SK-N-SH (cell line): ENCODE measurements at regions not wholly inside any gene's neighbourhood (a gene's known extent, or its start where the extent isn't known, plus 50 kb on each side); places are given as distances from the start of the nearest gene placed in this dataset.

Experiments used
- CTCF ChIP-seq: fragments of 200-600 bp; sonication (generic); IDR thresholded peaks from 2 replicates; pipeline ENCODE4 v1.6.1; 2017; ENCODE audit warnings: antibody characterized with exemption, mild to moderate bottlenecking, moderate library complexity
- IRF3 ChIP-seq: fragments of 150-350 bp; IDR thresholded peaks from 2 replicates; pipeline ENCODE4 v1.6.1; 2016; ENCODE audit warnings: mild to moderate bottlenecking, low read depth, low read length
- MAX ChIP-seq: IDR thresholded peaks from 2 replicates; pipeline ENCODE4 v1.4.0; 2012; ENCODE audit warnings: low read depth
- NRF1 ChIP-seq: IDR thresholded peaks from 2 replicates; pipeline ENCODE4 v1.6.1; 2012; ENCODE audit warnings: low read depth, mild to moderate bottlenecking, low read length
- POLR2AphosphoS5 ChIP-seq: IDR thresholded peaks from 2 replicates; pipeline ENCODE4 v1.6.1; 2012; ENCODE audit warnings: low read depth, low read length
- TAF1 ChIP-seq: IDR thresholded peaks from 2 replicates; pipeline ENCODE4 v1.6.1; 2012; ENCODE audit warnings: low read depth, mild to moderate bottlenecking, low read length, moderate library complexity, borderline replicate concordance
- YY1 ChIP-seq: IDR thresholded peaks from 2 replicates; pipeline ENCODE4 v1.4.0; 2012; ENCODE audit warnings: low read depth, mild to moderate bottlenecking

GRCh38 chr21:38929652-38930051 lies 123.9 kb downstream of the ETS2 start:
- no peak for TF ChIP-seq CTCF
- no peak for TF ChIP-seq YY1
- no peak for TF ChIP-seq TAF1
- no peak for TF ChIP-seq POLR2AphosphoS5
- no peak for TF ChIP-seq NRF1
- no peak for TF ChIP-seq MAX
- no peak for TF ChIP-seq IRF3
